A204.1 (cell line): ENCODE measurements at regions not wholly inside any gene's neighbourhood (a gene's known extent, or its start where the extent isn't known, plus 50 kb on each side); places are given as distances from the start of the nearest gene placed in this dataset.

Experiments
- FAIRE-seq: peaks from 2 replicates; lab custom pipeline; 2012; peaks lifted over from hg19 to GRCh38; lab: Jason Lieb, UNC

- FAIRE-seq = no peak
Measured at GRCh38 chr11:33616552-33616951, 84.1 kb downstream of the C11orf91 start.

- FAIRE-seq = no peak
Measured at GRCh38 chr11:33615751-33616150, 84.9 kb downstream of the C11orf91 start.

- FAIRE-seq = no peak
Measured at GRCh38 chr11:33613404-33613803, 87.2 kb downstream of the C11orf91 start.

GRCh38 chr11:33610903-33611302 lies 89.7 kb downstream of the C11orf91 start:
- FAIRE-seq = no peak

GRCh38 chr11:33608386-33608785 lies 92.2 kb downstream of the C11orf91 start:
- no peak for FAIRE-seq

- no peak for FAIRE-seq
Measured at GRCh38 chr11:33606762-33607161, 93.9 kb downstream of the C11orf91 start.

- no peak for FAIRE-seq
Measured at GRCh38 chr11:33605703-33606102, 94.9 kb downstream of the C11orf91 start.

GRCh38 chr11:33598426-33599069 lies 102.1 kb downstream of the C11orf91 start:
- FAIRE-seq = no peak

GRCh38 chr11:33594188-33594587 lies 106.4 kb downstream of the C11orf91 start:
- no peak for FAIRE-seq

GRCh38 chr11:33590441-33590840 lies 110.2 kb downstream of the C11orf91 start:
- FAIRE-seq = no peak

GRCh38 chr11:33588056-33588455 lies 112.6 kb downstream of the C11orf91 start:
- FAIRE-seq = no peak

- no peak for FAIRE-seq
Measured at GRCh38 chr11:33585586-33586209, 114.9 kb downstream of the C11orf91 start.

GRCh38 chr11:33582636-33583325 lies 117.8 kb downstream of the C11orf91 start:
- FAIRE-seq = no peak

GRCh38 chr11:33579101-33579500 lies 121.5 kb downstream of the C11orf91 start:
- FAIRE-seq = no peak

- no peak for FAIRE-seq
Measured at GRCh38 chr11:33577204-33577603, 123.4 kb downstream of the C11orf91 start.

- no peak for FAIRE-seq
Measured at GRCh38 chr11:33575311-33575710, 125.3 kb downstream of the C11orf91 start.

GRCh38 chr11:33574331-33574730 lies 126.3 kb downstream of the C11orf91 start:
- no peak for FAIRE-seq

- FAIRE-seq = no peak
Measured at GRCh38 chr11:33569333-33569732, 131.3 kb downstream of the C11orf91 start.

GRCh38 chr11:33567004-33567403 lies 133.6 kb downstream of the C11orf91 start:
- FAIRE-seq = no peak

- no peak for FAIRE-seq
Measured at GRCh38 chr11:33564856-33565453, 135.7 kb downstream of the C11orf91 start.

GRCh38 chr11:33560729-33561128 lies 139.9 kb downstream of the C11orf91 start:
- FAIRE-seq = no peak

- no peak for FAIRE-seq
Measured at GRCh38 chr11:33559567-33559966, 141.1 kb downstream of the C11orf91 start.

GRCh38 chr11:33558097-33558496 lies 142.5 kb downstream of the C11orf91 start:
- FAIRE-seq = no peak
